ENCODE measurements at regions not wholly inside any gene's neighbourhood (a gene's known extent, or its start where the extent isn't known, plus 50 kb on each side); places are given as distances from the start of the nearest gene placed in this dataset.
A peak's percentile ranks its signal among the peaks of the same experiment; 100 is the strongest.

DNA sequence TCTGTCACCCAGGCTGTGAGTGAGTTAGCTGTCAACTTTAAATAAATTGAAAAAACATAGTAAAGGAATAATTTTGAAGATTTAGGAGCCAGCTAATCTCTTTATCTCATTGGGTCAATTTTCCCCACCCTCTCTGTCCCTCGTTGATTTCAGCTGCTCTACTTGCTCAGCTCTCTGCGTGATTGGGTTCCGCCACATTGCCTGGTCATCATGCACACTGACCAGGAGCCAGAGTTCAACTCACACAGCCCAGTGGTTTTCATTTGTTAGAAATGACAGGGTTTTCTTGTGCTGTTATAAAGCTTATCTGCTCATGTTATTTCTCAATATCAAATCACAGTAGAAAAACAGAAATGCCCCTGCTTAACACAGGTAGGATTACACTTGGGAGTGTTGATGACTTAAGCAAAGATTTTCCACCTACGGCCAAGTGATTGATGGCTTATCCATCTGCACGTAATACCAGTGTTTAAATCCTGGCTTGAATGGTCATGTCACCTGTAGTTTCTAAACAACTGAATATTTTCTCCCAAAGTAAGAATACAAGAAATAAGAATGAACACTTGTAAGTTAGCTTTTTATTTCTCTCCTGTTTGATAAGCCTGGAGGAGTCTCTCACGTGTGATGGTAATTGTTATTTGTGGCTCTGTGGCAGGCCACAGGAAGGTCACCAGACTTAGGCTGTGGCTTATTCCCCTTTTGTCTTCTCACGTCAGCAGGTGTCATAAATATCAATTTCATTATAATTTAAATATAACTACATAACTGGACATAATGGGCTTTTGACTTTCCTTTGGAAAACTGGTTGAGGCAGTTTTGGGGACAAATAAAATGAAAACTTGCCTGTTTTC, 367.2 kb upstream of the DDHD1 start:
- Histone ChIP-seq H3K27me3 (replicated peaks) (no peaks in the 10 kb centered on the region), H3K27ac (no peak overlapping the region), H3K36me3 (replicated peaks) (no peaks in the 10 kb centered on the region), H3K4me3 (ENCODE audit: low read depth, low read length) (no peak overlapping the region)
- in situ Hi-C loops (cut with HindIII; ENCODE audit: low pct_ligation_motif_present, low sequenced_read_pairs): no loop called here
- no peak for DNase-seq
- TF ChIP-seq, protein P1, sequence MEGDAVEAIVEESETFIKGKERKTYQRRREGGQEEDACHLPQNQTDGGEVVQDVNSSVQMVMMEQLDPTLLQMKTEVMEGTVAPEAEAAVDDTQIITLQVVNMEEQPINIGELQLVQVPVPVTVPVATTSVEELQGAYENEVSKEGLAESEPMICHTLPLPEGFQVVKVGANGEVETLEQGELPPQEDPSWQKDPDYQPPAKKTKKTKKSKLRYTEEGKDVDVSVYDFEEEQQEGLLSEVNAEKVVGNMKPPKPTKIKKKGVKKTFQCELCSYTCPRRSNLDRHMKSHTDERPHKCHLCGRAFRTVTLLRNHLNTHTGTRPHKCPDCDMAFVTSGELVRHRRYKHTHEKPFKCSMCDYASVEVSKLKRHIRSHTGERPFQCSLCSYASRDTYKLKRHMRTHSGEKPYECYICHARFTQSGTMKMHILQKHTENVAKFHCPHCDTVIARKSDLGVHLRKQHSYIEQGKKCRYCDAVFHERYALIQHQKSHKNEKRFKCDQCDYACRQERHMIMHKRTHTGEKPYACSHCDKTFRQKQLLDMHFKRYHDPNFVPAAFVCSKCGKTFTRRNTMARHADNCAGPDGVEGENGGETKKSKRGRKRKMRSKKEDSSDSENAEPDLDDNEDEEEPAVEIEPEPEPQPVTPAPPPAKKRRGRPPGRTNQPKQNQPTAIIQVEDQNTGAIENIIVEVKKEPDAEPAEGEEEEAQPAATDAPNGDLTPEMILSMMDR (IDR thresholded peaks at IDR 0.05; ENCODE audit: low read depth, low read length, missing control alignments): no peak

DNA sequence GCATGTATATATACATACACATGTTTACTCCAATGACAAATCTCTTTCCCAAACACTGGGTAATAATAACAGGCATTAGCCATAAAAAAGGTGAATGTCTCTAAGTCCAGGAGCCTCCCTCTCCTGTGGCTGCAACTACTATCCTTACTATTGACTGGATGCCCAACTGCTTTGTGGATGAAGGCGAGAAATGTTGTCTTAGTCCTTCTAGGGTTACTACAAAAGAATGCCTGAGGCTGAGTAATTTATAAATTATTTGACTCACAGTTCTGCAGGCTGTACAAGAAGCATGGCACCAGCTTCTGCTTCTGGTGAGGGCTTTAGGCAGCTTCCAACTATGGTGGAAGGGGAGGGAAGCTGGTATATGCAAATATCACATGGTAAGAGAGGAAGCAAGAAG, 366.0 kb upstream of the DDHD1 start:
- Histone ChIP-seq H3K27me3 (replicated peaks) (no peaks in the 10 kb centered on the region), H3K27ac (no peak overlapping the region), H3K4me3 (ENCODE audit: low read depth, low read length) (no peak overlapping the region), H3K36me3 (replicated peaks) (no peaks in the 10 kb centered on the region)
- TF ChIP-seq, protein P1 (IDR thresholded peaks at IDR 0.05; ENCODE audit: low read depth, low read length, missing control alignments): no peak
- in situ Hi-C loops (cut with HindIII; ENCODE audit: low pct_ligation_motif_present, low sequenced_read_pairs): no loop called here
- peak; percentile 30 for DNase-seq

GRCh38 chr14:53517270-53517960, 364.3 kb upstream of the DDHD1 start:
- TF ChIP-seq, protein P1 (IDR thresholded peaks at IDR 0.05; ENCODE audit: low read depth, low read length, missing control alignments): no peak
- in situ Hi-C loops (cut with HindIII; ENCODE audit: low pct_ligation_motif_present, low sequenced_read_pairs): no loop called here
- peak; percentile 33 for DNase-seq
- Histone ChIP-seq H3K36me3 (replicated peaks) (no peaks in the 10 kb centered on the region), H3K27ac (no peak overlapping the region), H3K27me3 (replicated peaks) (no peaks in the 10 kb centered on the region), H3K4me3 (ENCODE audit: low read depth, low read length) (no peak overlapping the region)

GRCh38 chr14:53516261-53516774, 363.2 kb upstream of the DDHD1 start:
- TF ChIP-seq, protein P1 (IDR thresholded peaks at IDR 0.05; ENCODE audit: low read depth, low read length, missing control alignments): no peak
- H3K27me3 ChIP-seq (replicated peaks): no peaks in the 10 kb centered on the region
- peak; percentile 38 for DNase-seq
- H3K36me3 ChIP-seq (replicated peaks): no peaks in the 10 kb centered on the region
- H3K4me3 ChIP-seq (ENCODE audit: low read depth, low read length): no peak overlapping the region
- peak overlapping the region; percentile 37 for H3K27ac ChIP-seq
- in situ Hi-C loops (cut with HindIII; ENCODE audit: low pct_ligation_motif_present, low sequenced_read_pairs): no loop called here

DNA sequence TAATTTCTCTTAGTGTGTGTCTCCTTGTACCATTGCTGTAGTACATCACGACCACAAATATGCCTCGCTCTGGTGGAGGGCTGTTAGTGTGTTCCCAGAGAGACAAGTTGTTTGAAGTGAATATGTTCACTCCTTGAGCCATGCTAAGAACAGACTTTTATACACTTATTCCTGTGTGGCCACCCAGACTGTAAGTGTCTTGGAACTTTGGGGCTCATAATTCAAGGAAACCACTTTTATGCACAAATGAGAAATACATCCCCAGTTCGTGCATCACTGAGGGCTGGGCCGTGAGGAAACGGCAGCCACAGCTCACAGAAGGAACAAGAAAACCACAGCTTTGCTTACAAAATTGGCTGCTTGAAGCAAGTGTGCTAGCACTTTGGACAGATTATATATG, 362.2 kb upstream of the DDHD1 start:
- H3K4me3 ChIP-seq (ENCODE audit: low read depth, low read length): no peak overlapping the region
- DNase-seq: no peak
- no peak overlapping the region for H3K27ac ChIP-seq
- in situ Hi-C loops (cut with HindIII; ENCODE audit: low pct_ligation_motif_present, low sequenced_read_pairs): no loop called here
- H3K36me3 ChIP-seq (replicated peaks): no peaks in the 10 kb centered on the region
- TF ChIP-seq, protein P1 (IDR thresholded peaks at IDR 0.05; ENCODE audit: low read depth, low read length, missing control alignments): no peak
- H3K27me3 ChIP-seq (replicated peaks): no peaks in the 10 kb centered on the region
